Aorta (tissue), 5 donors: ENCODE measurements at regions not wholly inside any gene's neighbourhood (a gene's known extent, or its start where the extent isn't known, plus 50 kb on each side); places are given as distances from the start of the nearest gene placed in this dataset.
A peak's percentile ranks its signal among the peaks of the same experiment; 100 is the strongest.

Source experiments
- ATAC-seq: fragments of 200-7000 bp; cut with Tn5 transposase; one replicate; pipeline ENCODE4 v1.9.1; 2022; ENCODE audit warnings: moderate library complexity; ENCODE audit not compliant: low FRiP score
- DNase-seq, 2 donors: peaks; one replicate each; pipeline ENCODE4 v3.0.0-alpha.2; 2020
- H3K27ac ChIP-seq, 2 donors: one replicate each; pipeline ENCODE4 v1.5.1; 2013; ENCODE audit warnings: low read length in 2 of 2, mild to moderate bottlenecking in 2 of 2, moderate library complexity in 2 of 2, control low read depth in 1 of 2, inconsistent platforms in 1 of 2, low read depth in 1 of 2
- H3K27me3 ChIP-seq, 2 donors: one replicate each; pipeline ENCODE4 v1.6.1; 2013; ENCODE audit warnings: control low read depth in 1 of 2, low read length in 1 of 2, mild to moderate bottlenecking in 1 of 2, moderate library complexity in 1 of 2; ENCODE audit not compliant: insufficient read depth in 2 of 2, control insufficient read depth in 1 of 2
- H3K36me3 ChIP-seq, 2 donors: one replicate each; pipeline ENCODE4 v1.6.1; 2013; ENCODE audit warnings: control low read depth in 1 of 2, low read length in 1 of 2, mild to moderate bottlenecking in 1 of 2; ENCODE audit not compliant: insufficient read depth in 2 of 2, control insufficient read depth in 1 of 2
- H3K4me1 ChIP-seq, 2 donors: one replicate each; pipeline ENCODE4 v1.6.1; 2013; ENCODE audit warnings: low read length in 2 of 2, control low read depth in 1 of 2, mild to moderate bottlenecking in 1 of 2, moderate library complexity in 1 of 2; ENCODE audit not compliant: insufficient read depth in 2 of 2, control insufficient read depth in 1 of 2
- H3K4me3 ChIP-seq, 2 donors: one replicate each; pipeline ENCODE4 v1.5.1; 2013; ENCODE audit warnings: low read length in 2 of 2, control low read depth in 1 of 2, mild to moderate bottlenecking in 1 of 2
- H3K9me3 ChIP-seq: one replicate; pipeline ENCODE4 v1.6.1; 2013; ENCODE audit warnings: mild to moderate bottlenecking, low read length; ENCODE audit not compliant: control insufficient read depth
- WGBS, 2 donors: extraction: QIAGEN DNeasy Blood & Tissue Kit; methylation state at CpG; one replicate each; pipeline ENCODE4 v1.1.7; 2013; 5-methylcytosine and 5-hydroxymethylcytosine counted together
- intact Hi-C, 2 donors: fragments of 100-400 bp; cut with DNase I; formaldehyde crosslinking; loops; one replicate each; pipeline versions ENCODE4 v1.14.2 to v1.15.0; 2022
- donor health status: healthy with polysubstance abuse.
- donor health status: Bipolar disorder and iron deficiency.
- donor health status: DM: no; HTN: no; CAD: no.
- donor health status: DM: no; HTN: no; CAD: no.
- donor health status: DM: yes; HTN: yes; CAD: no.

GRCh38 chr20:24891546-24892393, 57.3 kb upstream of the CST7 start:
- no peaks in the 10 kb centered on the region for H3K9me3 ChIP-seq
- no peak overlapping the region for H3K4me3 ChIP-seq
- no peaks in the 10 kb centered on the region for H3K27me3 ChIP-seq
- H3K36me3 ChIP-seq = no peaks in the 10 kb centered on the region
- H3K4me1 ChIP-seq = no peaks in the 10 kb centered on the region
- intact Hi-C loops = no loop called here
- WGBS, 2 donors = 92 to 94% methylated on average over 34 of the region's 34 CpGs
- no peak for DNase-seq
- no peak for ATAC-seq
- H3K27ac ChIP-seq = no peak overlapping the region

- 79 to 82% methylated on average over 11 of the region's 11 CpGs for WGBS, 2 donors
- no peak overlapping the region for H3K4me3 ChIP-seq
- H3K4me1 ChIP-seq = no peaks in the 10 kb centered on the region
- peaks cover 2% of the 10 kb centered on the region for H3K9me3 ChIP-seq
- H3K27ac ChIP-seq = no peak overlapping the region
- no peaks in the 10 kb centered on the region for H3K36me3 ChIP-seq
- no peak for DNase-seq
- peak; percentile 26 for ATAC-seq
- no peaks in the 10 kb centered on the region for H3K27me3 ChIP-seq
- intact Hi-C loops = no loop called here
Measured at GRCh38 chr20:24892522-24892921, 56.5 kb upstream of the CST7 start.

- WGBS, 2 donors = 84 to 96% methylated on average over 10 of the region's 10 CpGs
- Histone ChIP-seq H3K27me3 (no peaks in the 10 kb centered on the region), H3K4me3 (no peak overlapping the region), H3K4me1 (no peaks in the 10 kb centered on the region), H3K36me3 (no peaks in the 10 kb centered on the region), H3K27ac (no peak overlapping the region), H3K9me3 (peaks cover 2% of the 10 kb centered on the region)
- ATAC-seq (peak; percentile 16), DNase-seq (no peak)
- intact Hi-C loops = no loop called here
Measured at GRCh38 chr20:24892931-24893330, 56.1 kb upstream of the CST7 start.

GRCh38 chr20:24894488-24894887, 54.6 kb upstream of the CST7 start:
- intact Hi-C loops = no loop called here
- ATAC-seq = no peak
- no peak overlapping the region for H3K27ac ChIP-seq
- no peak overlapping the region for H3K4me3 ChIP-seq
- H3K27me3 ChIP-seq = no peaks in the 10 kb centered on the region
- no peaks in the 10 kb centered on the region for H3K4me1 ChIP-seq
- WGBS, 2 donors = 72 to 85% methylated on average over 4 of the region's 4 CpGs
- H3K9me3 ChIP-seq = peaks cover 5% of the 10 kb centered on the region
- no peaks in the 10 kb centered on the region for H3K36me3 ChIP-seq
- DNase-seq = no peak

- no peaks in the 10 kb centered on the region for H3K27me3 ChIP-seq
- peaks cover 6% of the 10 kb centered on the region for H3K9me3 ChIP-seq
- 72 to 83% methylated on average over 1 of the region's 1 CpG for WGBS, 2 donors
- H3K36me3 ChIP-seq = no peaks in the 10 kb centered on the region
- H3K27ac ChIP-seq = no peak overlapping the region
- H3K4me1 ChIP-seq = no peaks in the 10 kb centered on the region
- ATAC-seq (no peak), DNase-seq (no peak)
- H3K4me3 ChIP-seq = no peak overlapping the region
- intact Hi-C loops = no loop called here
Measured at GRCh38 chr20:24894967-24895366, 54.1 kb upstream of the CST7 start.

GRCh38 chr20:24895431-24895830, 53.6 kb upstream of the CST7 start:
- Histone ChIP-seq H3K4me3 (no peak overlapping the region), H3K27ac (no peak overlapping the region), H3K36me3 (no peaks in the 10 kb centered on the region), H3K4me1 (no peaks in the 10 kb centered on the region), H3K9me3 (peaks cover 6% of the 10 kb centered on the region), H3K27me3 (no peaks in the 10 kb centered on the region)
- 76 to 82% methylated on average over 7 of the region's 7 CpGs for WGBS, 2 donors
- intact Hi-C loops = no loop called here
- ATAC-seq (no peak), DNase-seq (no peak)

- intact Hi-C loops = no loop called here
- Histone ChIP-seq H3K4me1 (no peaks in the 10 kb centered on the region), H3K36me3 (no peaks in the 10 kb centered on the region), H3K27me3 (no peaks in the 10 kb centered on the region), H3K4me3 (no peak overlapping the region), H3K9me3 (peaks cover 8% of the 10 kb centered on the region), H3K27ac (no peak overlapping the region)
- ATAC-seq (no peak), DNase-seq (no peak)
- WGBS, 2 donors = 89 to 90% methylated on average over 10 of the region's 10 CpGs
Measured at GRCh38 chr20:24895898-24896658, 53.0 kb upstream of the CST7 start.

- Histone ChIP-seq H3K36me3 (no peaks in the 10 kb centered on the region), H3K27me3 (no peaks in the 10 kb centered on the region), H3K4me3 (no peak overlapping the region), H3K27ac (no peak overlapping the region), H3K4me1 (no peaks in the 10 kb centered on the region), H3K9me3 (peaks cover 8% of the 10 kb centered on the region)
- intact Hi-C loops = no loop called here
- WGBS, 2 donors = 68 to 73% methylated on average over 5 of the region's 5 CpGs
- DNase-seq = no peak
- no peak for ATAC-seq
Measured at GRCh38 chr20:24896984-24897383, 52.1 kb upstream of the CST7 start.

GRCh38 chr20:24897974-24898373, 51.1 kb upstream of the CST7 start:
- intact Hi-C loops = no loop called here
- ATAC-seq (no peak), DNase-seq (no peak)
- Histone ChIP-seq H3K4me3 (no peak overlapping the region), H3K27me3 (no peaks in the 10 kb centered on the region), H3K36me3 (no peaks in the 10 kb centered on the region), H3K4me1 (no peaks in the 10 kb centered on the region), H3K9me3 (peaks cover 8% of the 10 kb centered on the region), H3K27ac (no peak overlapping the region)
- WGBS, 2 donors = 78 to 84% methylated on average over 4 of the region's 4 CpGs
